ENCODE measurements at regions not wholly inside any gene's neighbourhood (a gene's known extent, or its start where the extent isn't known, plus 50 kb on each side); places are given as distances from the start of the nearest gene placed in this dataset.

DNA sequence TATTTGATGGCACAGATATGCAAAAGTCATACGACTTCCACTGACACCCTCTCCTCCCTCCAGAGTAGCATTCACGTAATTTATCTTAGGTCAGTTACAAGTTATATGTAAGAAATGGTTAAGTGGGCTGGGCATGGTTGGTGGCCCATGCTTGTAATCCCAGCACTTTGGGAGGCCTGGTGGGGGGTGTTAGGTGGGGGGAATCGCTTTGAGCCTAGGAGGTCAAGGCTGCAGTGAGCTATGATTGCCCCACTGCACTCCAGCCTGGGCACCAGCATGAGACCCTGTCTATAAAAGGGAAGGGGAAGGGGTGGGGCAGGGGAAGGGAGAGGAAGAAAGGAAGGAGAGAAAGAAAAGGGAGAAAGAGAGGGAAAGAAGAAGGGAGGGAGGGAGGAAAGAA lies 202.8 kb downstream of the AUH start:
- Histone ChIP-seq H3K9ac (ENCODE audit: low read length in 2 of 2) (no peak overlapping the region), H3K4me3 (ENCODE audit: low read length in 2 of 2) (no peak overlapping the region), H3K27me3 (ENCODE audit: control insufficient read depth in 1 of 2, insufficient read depth in 2 of 2, low read length in 2 of 2) (no peaks in the 10 kb centered on the region), H3K36me3 (ENCODE audit: control insufficient read depth in 2 of 2, insufficient read depth in 2 of 2, low read length in 2 of 2) (no peaks in the 10 kb centered on the region), H3K27ac (ENCODE audit: low read length) (no peak overlapping the region), H3K4me1 (ENCODE audit: control insufficient read depth, insufficient read depth, low read length) (no peaks in the 10 kb centered on the region), H3K9me3 (ENCODE audit: control insufficient read depth in 2 of 2, low read length in 2 of 2) (peaks cover 2 to 3% of the 10 kb centered on the region in 2 donors)

DNA sequence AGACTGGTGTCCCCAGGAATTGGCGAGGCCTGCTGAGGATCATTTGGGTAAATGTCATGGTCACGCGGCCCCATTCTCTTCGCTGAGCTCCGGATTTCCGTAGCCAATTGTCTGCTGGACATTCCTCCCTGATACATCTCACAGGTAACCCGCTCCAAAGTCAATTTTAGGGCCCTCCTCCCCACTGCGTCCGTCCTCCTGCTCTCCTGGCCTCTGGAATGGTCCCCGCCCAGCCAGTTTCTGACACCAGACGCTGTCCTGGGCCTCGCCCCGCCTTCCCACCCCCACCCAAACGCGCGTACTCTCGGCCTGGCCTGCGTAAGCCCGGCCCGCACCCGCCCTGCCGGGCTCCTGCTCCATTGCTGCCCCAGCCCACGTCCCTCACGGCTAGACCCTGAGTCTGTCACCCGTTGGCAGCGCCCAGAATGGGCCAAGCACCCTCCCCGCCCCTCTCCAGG lies 202.0 kb downstream of the AUH start:
- H3K4me1 ChIP-seq (ENCODE audit: control insufficient read depth, insufficient read depth, low read length): no peaks in the 10 kb centered on the region
- H3K9ac ChIP-seq (ENCODE audit: low read length in 2 of 2): no peak overlapping the region
- H3K36me3 ChIP-seq (ENCODE audit: control insufficient read depth in 2 of 2, insufficient read depth in 2 of 2, low read length in 2 of 2): no peaks in the 10 kb centered on the region
- H3K27ac ChIP-seq (ENCODE audit: low read length): no peak overlapping the region
- H3K27me3 ChIP-seq (ENCODE audit: control insufficient read depth in 1 of 2, insufficient read depth in 2 of 2, low read length in 2 of 2): no peaks in the 10 kb centered on the region
- H3K9me3 ChIP-seq (ENCODE audit: control insufficient read depth in 2 of 2, low read length in 2 of 2): peaks cover 2 to 3% of the 10 kb centered on the region in 2 donors
- no peak overlapping the region for H3K4me3 ChIP-seq (ENCODE audit: low read length in 2 of 2)

DNA sequence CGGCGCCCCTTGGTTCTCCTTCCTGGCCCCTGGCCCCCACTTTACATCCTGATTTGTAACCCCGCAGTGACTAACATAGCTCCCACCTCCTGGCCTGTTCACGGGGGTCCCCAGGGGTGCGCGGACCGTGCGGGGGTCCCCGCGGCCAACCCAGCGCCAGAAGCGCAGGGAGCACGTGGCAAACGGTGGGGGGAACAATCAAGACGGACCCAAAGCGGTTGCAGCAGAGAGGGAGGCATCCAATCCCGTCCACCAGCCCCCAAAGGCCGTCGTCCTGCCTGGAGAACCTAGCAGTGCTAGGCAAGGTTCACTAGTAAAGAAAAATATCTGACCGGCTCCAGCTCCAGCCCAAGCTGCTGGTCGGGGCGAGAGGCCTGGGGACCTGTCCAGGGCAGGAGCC lies 201.5 kb downstream of the AUH start:
- Histone ChIP-seq H3K4me3 (ENCODE audit: low read length in 2 of 2) (no peak overlapping the region), H3K27ac (ENCODE audit: low read length) (no peak overlapping the region), H3K9ac (ENCODE audit: low read length in 2 of 2) (no peak overlapping the region)

DNA sequence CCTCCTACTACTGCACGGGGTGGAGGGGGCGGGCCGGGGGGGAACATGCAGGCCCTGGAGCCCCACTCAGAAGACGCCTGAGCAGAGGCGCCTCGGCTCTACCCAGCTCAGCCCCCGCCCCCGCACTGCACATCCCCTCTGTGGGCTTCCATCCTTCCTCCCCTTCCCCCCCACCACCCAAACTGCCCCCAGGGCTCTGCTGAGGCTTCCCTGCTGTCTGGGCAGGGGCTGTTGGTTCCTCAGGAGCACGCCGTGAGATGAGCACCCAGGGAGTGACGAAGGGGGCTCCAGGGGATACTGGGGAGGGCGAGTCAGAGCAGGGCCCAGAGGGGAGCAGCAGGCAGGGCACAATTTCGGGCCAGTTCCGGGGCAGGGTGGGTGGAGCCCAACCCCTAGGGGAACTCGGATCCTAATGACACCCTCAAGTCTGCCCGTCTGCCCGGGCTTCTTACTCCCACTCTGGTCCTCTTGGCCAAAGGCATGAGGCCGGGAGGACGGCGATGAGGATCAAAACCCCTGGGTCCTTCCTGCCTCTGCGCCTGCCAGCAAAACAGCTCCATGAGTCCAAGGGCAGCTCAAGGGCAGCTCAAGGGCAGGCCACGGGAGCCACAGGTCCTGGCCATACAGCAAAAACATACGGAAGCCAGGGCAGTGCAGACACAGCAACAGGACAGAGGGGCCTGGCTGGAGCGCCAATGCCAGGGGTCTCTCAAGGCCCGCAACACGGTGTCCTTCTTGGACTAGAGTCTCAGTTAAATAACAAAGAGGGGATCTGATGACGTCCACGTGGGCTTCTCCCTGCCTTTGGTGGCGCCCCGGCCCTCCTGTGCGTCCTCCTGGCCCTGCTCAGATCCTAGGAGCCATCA lies 200.9 kb downstream of the AUH start:
- no peaks in the 10 kb centered on the region for H3K4me1 ChIP-seq (ENCODE audit: control insufficient read depth, insufficient read depth, low read length)
- no peak overlapping the region for H3K9ac ChIP-seq (ENCODE audit: low read length in 2 of 2)
- no peak overlapping the region for H3K4me3 ChIP-seq (ENCODE audit: low read length in 2 of 2)
- H3K9me3 ChIP-seq (ENCODE audit: control insufficient read depth in 2 of 2, low read length in 2 of 2): no peaks in the 10 kb centered on the region
- no peak overlapping the region for H3K27ac ChIP-seq (ENCODE audit: low read length)
- H3K36me3 ChIP-seq (ENCODE audit: control insufficient read depth in 2 of 2, insufficient read depth in 2 of 2, low read length in 2 of 2): no peaks in the 10 kb centered on the region
- no peaks in the 10 kb centered on the region for H3K27me3 ChIP-seq (ENCODE audit: control insufficient read depth in 1 of 2, insufficient read depth in 2 of 2, low read length in 2 of 2)

More for the DNA sequence above, 201.5 kb downstream of the AUH start:
- Histone ChIP-seq H3K4me1 (ENCODE audit: control insufficient read depth, insufficient read depth, low read length) (no peaks in the 10 kb centered on the region), H3K36me3 (ENCODE audit: control insufficient read depth in 2 of 2, insufficient read depth in 2 of 2, low read length in 2 of 2) (no peaks in the 10 kb centered on the region), H3K27me3 (ENCODE audit: control insufficient read depth in 1 of 2, insufficient read depth in 2 of 2, low read length in 2 of 2) (no peaks in the 10 kb centered on the region), H3K9me3 (ENCODE audit: control insufficient read depth in 2 of 2, low read length in 2 of 2) (peaks cover 2 to 3% of the 10 kb centered on the region in 2 donors)

DNA sequence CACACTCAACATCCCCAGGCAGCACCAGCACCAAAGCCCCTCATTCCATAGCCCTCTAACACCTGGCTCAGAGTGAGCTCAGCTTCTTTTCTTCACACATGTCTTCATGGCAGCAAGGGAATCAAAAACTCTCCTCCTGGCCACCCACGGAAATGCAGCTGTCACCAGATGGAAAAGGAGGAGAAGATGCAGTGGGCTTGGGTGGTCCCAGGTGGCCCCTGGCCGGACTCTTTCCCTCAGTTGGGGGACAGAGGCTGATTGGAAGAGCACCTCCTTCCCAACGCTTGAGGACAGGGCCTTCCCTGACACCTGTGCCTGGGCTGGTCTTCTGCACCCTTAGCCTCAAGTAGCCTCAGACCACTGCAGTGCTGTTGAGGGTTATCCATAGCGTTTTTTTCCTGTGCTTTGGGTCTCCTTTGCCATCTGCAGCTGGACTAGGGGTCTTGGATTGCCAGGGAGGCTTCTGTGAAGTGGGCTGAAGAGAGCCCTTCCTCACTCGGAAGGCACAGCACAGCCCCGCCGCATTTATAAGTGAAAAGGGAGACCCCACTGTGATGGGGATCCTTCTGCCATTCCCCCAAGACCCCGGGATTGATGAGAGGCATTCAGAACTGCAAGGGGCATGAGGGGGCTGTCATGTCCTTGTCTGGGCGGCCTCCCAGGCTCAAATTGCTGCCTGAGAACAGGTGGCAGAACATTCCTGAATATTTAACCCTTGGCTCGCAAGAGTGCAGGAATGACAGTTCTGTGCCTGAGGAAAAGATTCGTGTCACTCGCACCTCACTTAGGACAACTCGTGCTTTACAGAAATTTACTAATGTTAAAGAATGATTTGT lies 200.0 kb downstream of the AUH start:
- Histone ChIP-seq H3K27ac (ENCODE audit: low read length) (no peak overlapping the region), H3K27me3 (ENCODE audit: control insufficient read depth in 1 of 2, insufficient read depth in 2 of 2, low read length in 2 of 2) (no peaks in the 10 kb centered on the region), H3K4me1 (ENCODE audit: control insufficient read depth, insufficient read depth, low read length) (no peaks in the 10 kb centered on the region)

DNA sequence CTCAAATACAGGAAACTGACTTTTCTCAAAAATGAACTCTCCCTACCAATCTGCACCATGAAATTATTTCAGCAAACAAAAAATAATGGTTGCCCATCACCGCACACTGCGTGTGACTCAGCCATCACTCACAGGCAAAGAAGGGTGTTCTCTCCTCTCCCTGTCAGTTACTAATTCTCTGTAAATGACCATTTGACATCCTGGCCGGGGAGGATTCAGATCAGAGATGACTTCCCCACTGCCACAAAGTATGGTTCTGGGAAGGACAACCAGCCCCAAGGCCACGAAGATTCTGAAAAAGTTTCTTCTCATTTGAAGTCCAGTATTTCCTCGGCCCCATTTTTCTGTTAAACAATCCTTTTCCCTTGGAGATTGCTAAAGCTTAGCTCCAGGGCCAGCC lies 199.4 kb downstream of the AUH start:
- H3K4me1 ChIP-seq (ENCODE audit: control insufficient read depth, insufficient read depth, low read length): no peaks in the 10 kb centered on the region
- H3K9ac ChIP-seq (ENCODE audit: low read length in 2 of 2): no peak overlapping the region
- no peak overlapping the region for H3K4me3 ChIP-seq (ENCODE audit: low read length in 2 of 2)
- H3K9me3 ChIP-seq (ENCODE audit: control insufficient read depth in 2 of 2, low read length in 2 of 2): no peaks in the 10 kb centered on the region
- no peak overlapping the region for H3K27ac ChIP-seq (ENCODE audit: low read length)
- H3K27me3 ChIP-seq (ENCODE audit: control insufficient read depth in 1 of 2, insufficient read depth in 2 of 2, low read length in 2 of 2): no peaks in the 10 kb centered on the region
- no peaks in the 10 kb centered on the region for H3K36me3 ChIP-seq (ENCODE audit: control insufficient read depth in 2 of 2, insufficient read depth in 2 of 2, low read length in 2 of 2)

More for the DNA sequence above, 200.0 kb downstream of the AUH start:
- Histone ChIP-seq H3K36me3 (ENCODE audit: control insufficient read depth in 2 of 2, insufficient read depth in 2 of 2, low read length in 2 of 2) (no peaks in the 10 kb centered on the region), H3K9me3 (ENCODE audit: control insufficient read depth in 2 of 2, low read length in 2 of 2) (no peaks in the 10 kb centered on the region), H3K9ac (ENCODE audit: low read length in 2 of 2) (no peak overlapping the region), H3K4me3 (ENCODE audit: low read length in 2 of 2) (no peak overlapping the region)

DNA sequence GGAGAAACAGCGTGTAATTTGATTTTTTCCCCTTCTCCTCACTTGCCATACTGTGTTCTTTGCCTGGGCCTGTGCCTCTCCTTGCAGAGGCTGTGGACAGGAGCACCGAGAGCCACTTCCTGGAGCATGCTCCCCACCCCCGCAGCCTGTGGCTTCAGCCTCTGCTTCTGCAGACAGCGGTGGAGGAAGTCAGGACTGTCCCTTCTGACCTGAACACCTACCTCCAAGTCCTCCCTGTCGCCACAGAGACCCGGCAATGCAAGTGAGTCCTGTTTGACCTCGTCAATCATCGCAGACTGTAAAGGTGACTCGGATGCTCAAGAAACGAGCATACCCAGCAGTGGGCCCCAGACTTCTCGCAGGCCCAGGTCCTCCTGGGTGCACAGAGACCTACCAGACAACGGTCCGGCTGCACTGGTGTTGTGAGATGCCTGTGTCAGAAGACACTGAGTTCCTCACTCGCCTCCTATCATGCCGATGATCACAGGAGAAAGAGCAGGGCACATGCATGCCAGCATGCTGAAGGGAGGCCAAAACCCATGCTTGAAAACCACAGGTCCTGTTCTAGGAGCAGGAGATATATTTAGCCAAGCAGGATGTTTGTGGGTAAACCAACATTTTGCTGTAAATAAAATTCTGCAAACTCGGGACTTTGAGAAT lies 198.8 kb downstream of the AUH start:
- H3K4me1 ChIP-seq (ENCODE audit: control insufficient read depth, insufficient read depth, low read length): no peaks in the 10 kb centered on the region
- no peaks in the 10 kb centered on the region for H3K36me3 ChIP-seq (ENCODE audit: control insufficient read depth in 2 of 2, insufficient read depth in 2 of 2, low read length in 2 of 2)
- no peak overlapping the region for H3K27ac ChIP-seq (ENCODE audit: low read length)
- H3K27me3 ChIP-seq (ENCODE audit: control insufficient read depth in 1 of 2, insufficient read depth in 2 of 2, low read length in 2 of 2): no peaks in the 10 kb centered on the region
- H3K4me3 ChIP-seq (ENCODE audit: low read length in 2 of 2): no peak overlapping the region
- H3K9me3 ChIP-seq (ENCODE audit: control insufficient read depth in 2 of 2, low read length in 2 of 2): no peaks in the 10 kb centered on the region
- no peak overlapping the region for H3K9ac ChIP-seq (ENCODE audit: low read length in 2 of 2)

DNA sequence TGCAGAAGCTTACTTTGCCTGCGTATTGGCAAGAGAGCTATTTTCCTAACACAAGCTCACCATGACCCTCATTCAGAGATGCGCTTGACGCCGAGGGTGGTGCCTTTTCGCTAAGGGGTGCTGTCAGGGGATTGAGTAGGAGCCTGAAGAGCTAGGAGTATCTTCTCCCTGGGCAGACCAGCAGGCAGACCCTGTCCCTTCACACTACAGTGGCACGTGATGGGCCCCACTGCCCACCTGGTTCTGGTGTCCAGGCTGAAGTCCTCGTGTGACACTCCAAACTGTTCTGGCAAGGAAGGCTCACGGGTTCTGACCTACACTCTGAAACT lies 198.3 kb downstream of the AUH start:
- Histone ChIP-seq H3K27ac (ENCODE audit: low read length) (no peak overlapping the region), H3K36me3 (ENCODE audit: control insufficient read depth in 2 of 2, insufficient read depth in 2 of 2, low read length in 2 of 2) (no peaks in the 10 kb centered on the region), H3K9ac (ENCODE audit: low read length in 2 of 2) (no peak overlapping the region), H3K27me3 (ENCODE audit: control insufficient read depth in 1 of 2, insufficient read depth in 2 of 2, low read length in 2 of 2) (no peaks in the 10 kb centered on the region), H3K4me1 (ENCODE audit: control insufficient read depth, insufficient read depth, low read length) (no peaks in the 10 kb centered on the region), H3K9me3 (ENCODE audit: control insufficient read depth in 2 of 2, low read length in 2 of 2) (no peaks in the 10 kb centered on the region), H3K4me3 (ENCODE audit: low read length in 2 of 2) (no peak overlapping the region)

DNA sequence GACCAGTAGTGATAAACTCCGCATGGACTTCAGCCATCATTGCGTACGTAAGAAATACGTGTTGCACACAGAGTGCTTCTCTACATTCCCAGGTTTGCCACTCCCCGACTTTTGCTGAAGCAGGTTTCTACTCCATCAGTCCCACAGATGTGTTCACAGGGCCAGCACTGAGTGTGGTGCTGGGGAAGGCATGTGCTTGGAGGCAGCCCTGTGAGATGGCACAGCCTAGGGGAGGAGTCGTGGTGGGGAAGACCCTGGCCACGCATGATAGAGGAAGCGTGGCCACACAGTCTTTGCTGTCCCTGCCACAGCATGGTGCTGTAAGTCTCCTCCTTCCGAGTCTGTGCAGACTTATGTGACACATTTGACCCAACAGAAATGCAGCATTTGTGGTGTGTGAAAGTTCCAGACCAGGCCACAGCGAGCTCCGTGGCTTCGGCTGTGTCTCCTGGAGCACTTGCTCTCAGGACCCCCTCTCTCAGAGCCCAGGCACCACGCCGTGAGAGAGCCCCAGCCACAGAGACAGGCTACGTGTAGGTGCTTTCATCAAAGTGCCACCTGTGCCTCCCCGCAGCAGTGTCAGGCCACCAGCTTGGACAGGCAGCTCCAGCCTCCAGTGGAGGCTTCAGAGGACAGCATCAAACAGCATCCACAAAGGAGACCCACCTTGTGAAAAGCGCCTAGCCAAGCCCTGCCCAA lies 197.8 kb downstream of the AUH start:
- Histone ChIP-seq H3K36me3 (ENCODE audit: control insufficient read depth in 2 of 2, insufficient read depth in 2 of 2, low read length in 2 of 2) (no peaks in the 10 kb centered on the region), H3K4me3 (ENCODE audit: low read length in 2 of 2) (no peak overlapping the region), H3K27ac (ENCODE audit: low read length) (no peak overlapping the region), H3K27me3 (ENCODE audit: control insufficient read depth in 1 of 2, insufficient read depth in 2 of 2, low read length in 2 of 2) (no peaks in the 10 kb centered on the region), H3K9ac (ENCODE audit: low read length in 2 of 2) (no peak overlapping the region), H3K9me3 (ENCODE audit: control insufficient read depth in 2 of 2, low read length in 2 of 2) (no peaks in the 10 kb centered on the region), H3K4me1 (ENCODE audit: control insufficient read depth, insufficient read depth, low read length) (no peaks in the 10 kb centered on the region)

All from stomach smooth muscle (tissue), 2 donors.